SU-DHL-6 (cell line): ENCODE measurements at regions not wholly inside any gene's neighbourhood (a gene's known extent, or its start where the extent isn't known, plus 50 kb on each side); places are given as distances from the start of the nearest gene placed in this dataset.

ENCODE experiments used
- H2AFZ ChIP-seq: fragments of 200-600 bp; sonication (generic); 2 replicates; pipeline ENCODE4 v1.6.1; 2014; ENCODE audit warnings: low read depth, mild to moderate bottlenecking, moderate library complexity, mixed read lengths, antibody characterized with exemption, low read length; ENCODE audit not compliant: severe bottlenecking
- H3F3A ChIP-seq: fragments of 200-600 bp; shearing (Covaris generic); 2 replicates; pipeline ENCODE4 v1.6.0; 2016; ENCODE audit warnings: antibody characterized with exemption, mild to moderate bottlenecking; ENCODE audit not compliant: insufficient read depth
- H3K27ac ChIP-seq: fragments of 200-600 bp; sonication (generic); 2 replicates; pipeline ENCODE4 v1.5.1; 2016; ENCODE audit warnings: low read depth, mild to moderate bottlenecking, low read length, moderate library complexity, mixed read lengths
- H3K27me3 ChIP-seq: fragments of 200-600 bp; sonication (generic), shearing (Covaris generic); 2 replicates; pipeline ENCODE4 v1.6.0; 2014; ENCODE audit warnings: mild to moderate bottlenecking, low read length
- H3K36me3 ChIP-seq: fragments of 200-600 bp; sonication (generic); 2 replicates; pipeline ENCODE4 v1.6.1; 2014; ENCODE audit warnings: mild to moderate bottlenecking, low read length, mixed read lengths
- H3K4me2 ChIP-seq: fragments of 300-600, 200-600 bp; shearing (Covaris generic), sonication (generic); 2 replicates; pipeline ENCODE4 v1.6.0; 2014; ENCODE audit warnings: low read length, low read depth, mild to moderate bottlenecking; ENCODE audit not compliant: poor library complexity, severe bottlenecking
- H3K4me3 ChIP-seq: fragments of 200-600 bp; sonication (generic); 2 replicates; pipeline ENCODE4 v1.5.1; 2014; ENCODE audit warnings: antibody characterized with exemption, low read length, mild to moderate bottlenecking, mixed read lengths; ENCODE audit not compliant: insufficient read depth, poor library complexity, severe bottlenecking
- H3K79me2 ChIP-seq: fragments of 200-600 bp; sonication (generic); 2 replicates; pipeline ENCODE4 v1.6.1; 2014; ENCODE audit warnings: mild to moderate bottlenecking, low read length, moderate library complexity; ENCODE audit not compliant: insufficient read depth
- H3K9ac ChIP-seq: fragments of 200-600 bp; sonication (generic); 2 replicates; pipeline ENCODE4 v1.7.0; 2014; ENCODE audit warnings: mild to moderate bottlenecking, low read length
- H3K9me2 ChIP-seq: fragments of 200-600 bp; sonication (generic); replicated peaks from 2 replicates; pipeline ENCODE4 v1.6.1; 2014; ENCODE audit warnings: low read length; ENCODE audit not compliant: insufficient read depth
- H3K9me3 ChIP-seq: fragments of 200-600 bp; sonication (generic); 2 replicates; pipeline ENCODE4 v1.6.1; 2014; ENCODE audit warnings: low read length, mixed read lengths; ENCODE audit not compliant: insufficient read depth
- H4K20me1 ChIP-seq: fragments of 200-600 bp; sonication (generic); 2 replicates; pipeline ENCODE4 v1.6.1; 2014; ENCODE audit warnings: low read depth, mild to moderate bottlenecking, antibody characterized with exemption, low read length, moderate library complexity, mixed read lengths
- EZH2phosphoT487 ChIP-seq: fragments of 200-600 bp; sonication (generic), shearing (Covaris generic); conservative IDR thresholded peaks from 2 replicates; pipeline ENCODE4 v1.6.1; 2018; ENCODE audit warnings: mild to moderate bottlenecking, antibody characterized with exemption, low read length, moderate library complexity, mixed read lengths
- TF ChIP-seq, protein P1 (sequence below): fragments of 200-600 bp; sonication (generic); IDR thresholded peaks from one replicate; pipeline ENCODE4 v1.5.1; 2017; ENCODE audit warnings: antibody characterized with exemption, mild to moderate bottlenecking, low read length, moderate library complexity; ENCODE audit not compliant: insufficient read depth, poor library complexity, severe bottlenecking

DNA sequence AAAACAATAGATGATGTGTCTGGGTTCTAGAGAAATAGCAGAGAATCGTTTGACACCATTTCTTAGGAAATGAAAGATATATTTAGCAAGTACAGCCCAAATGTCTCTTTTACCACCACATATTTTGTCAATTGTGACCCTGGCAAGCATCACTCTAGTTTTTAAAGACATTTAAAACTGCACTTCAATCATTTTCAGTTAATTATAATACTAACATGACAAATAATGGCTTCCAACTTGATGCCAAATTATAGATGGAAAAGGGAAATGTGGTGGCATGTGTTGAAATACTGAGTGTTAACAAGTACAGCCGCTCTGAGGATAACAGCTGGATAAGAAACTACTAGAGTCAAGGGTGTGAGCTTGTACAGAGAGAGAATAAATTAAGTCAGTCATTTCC, 648.9 kb downstream of the FRK start:
- Histone ChIP-seq H3K36me3 (no peaks in the 10 kb centered on the region), H3F3A (no peaks in the 10 kb centered on the region), H3K9me2 (0 out of 2 replicates have a peak, but pooled peaks cover 4% of the 10 kb centered on the region), H4K20me1 (no peaks in the 10 kb centered on the region), H3K27me3 (no peaks in the 10 kb centered on the region), H3K4me3 (no peak overlapping the region), H3K9ac (no peak overlapping the region), H3K79me2 (no peaks in the 10 kb centered on the region), H3K27ac (no peak overlapping the region), H3K4me2 (no peak overlapping the region), H2AFZ (no peak overlapping the region), H3K9me3 (no peaks in the 10 kb centered on the region)
- TF ChIP-seq, protein P1, sequence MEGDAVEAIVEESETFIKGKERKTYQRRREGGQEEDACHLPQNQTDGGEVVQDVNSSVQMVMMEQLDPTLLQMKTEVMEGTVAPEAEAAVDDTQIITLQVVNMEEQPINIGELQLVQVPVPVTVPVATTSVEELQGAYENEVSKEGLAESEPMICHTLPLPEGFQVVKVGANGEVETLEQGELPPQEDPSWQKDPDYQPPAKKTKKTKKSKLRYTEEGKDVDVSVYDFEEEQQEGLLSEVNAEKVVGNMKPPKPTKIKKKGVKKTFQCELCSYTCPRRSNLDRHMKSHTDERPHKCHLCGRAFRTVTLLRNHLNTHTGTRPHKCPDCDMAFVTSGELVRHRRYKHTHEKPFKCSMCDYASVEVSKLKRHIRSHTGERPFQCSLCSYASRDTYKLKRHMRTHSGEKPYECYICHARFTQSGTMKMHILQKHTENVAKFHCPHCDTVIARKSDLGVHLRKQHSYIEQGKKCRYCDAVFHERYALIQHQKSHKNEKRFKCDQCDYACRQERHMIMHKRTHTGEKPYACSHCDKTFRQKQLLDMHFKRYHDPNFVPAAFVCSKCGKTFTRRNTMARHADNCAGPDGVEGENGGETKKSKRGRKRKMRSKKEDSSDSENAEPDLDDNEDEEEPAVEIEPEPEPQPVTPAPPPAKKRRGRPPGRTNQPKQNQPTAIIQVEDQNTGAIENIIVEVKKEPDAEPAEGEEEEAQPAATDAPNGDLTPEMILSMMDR, result no peak
- no peak for TF ChIP-seq EZH2phosphoT487

GRCh38 chr6:115404446-115404845, 656.2 kb downstream of the FRK start:
- H3K9me3 ChIP-seq, result no peaks in the 10 kb centered on the region
- TF ChIP-seq EZH2phosphoT487, result no peak
- TF ChIP-seq, protein P1, result no peak
- H3K4me2 ChIP-seq, result no peak overlapping the region
- no peaks in the 10 kb centered on the region for H3K27me3 ChIP-seq
- H3K36me3 ChIP-seq, result no peaks in the 10 kb centered on the region
- no peak overlapping the region for H3K4me3 ChIP-seq
- no peaks in the 10 kb centered on the region for H3F3A ChIP-seq
- no peaks in the 10 kb centered on the region for H3K9me2 ChIP-seq
- no peak overlapping the region for H2AFZ ChIP-seq
- no peak overlapping the region for H3K27ac ChIP-seq
- H3K9ac ChIP-seq, result no peak overlapping the region
- no peaks in the 10 kb centered on the region for H3K79me2 ChIP-seq
- H4K20me1 ChIP-seq, result no peaks in the 10 kb centered on the region

DNA sequence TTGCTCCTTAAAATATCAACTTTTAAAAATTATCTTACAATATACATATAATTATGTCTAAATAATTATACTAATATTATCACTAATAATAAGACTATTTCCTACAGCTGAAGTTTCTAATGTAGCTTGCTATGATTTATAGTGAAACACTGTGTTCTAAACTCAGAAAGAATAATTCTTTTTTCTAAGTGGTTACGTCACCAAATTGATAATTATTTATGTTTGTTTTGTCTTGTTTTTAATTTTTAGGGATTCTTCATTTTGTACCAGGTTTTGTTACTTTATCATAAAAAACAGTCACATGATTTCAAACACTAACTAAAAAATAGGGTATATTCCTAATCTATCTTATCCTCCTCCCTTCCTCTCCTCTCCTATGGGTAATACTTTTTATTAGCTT, 662.1 kb downstream of the FRK start:
- no peaks in the 10 kb centered on the region for H3K9me3 ChIP-seq
- no peak overlapping the region for H3K9ac ChIP-seq
- H3K79me2 ChIP-seq, result no peaks in the 10 kb centered on the region
- no peak overlapping the region for H3K4me3 ChIP-seq
- TF ChIP-seq, protein P1, result no peak
- no peak for TF ChIP-seq EZH2phosphoT487
- H3K4me2 ChIP-seq, result no peak overlapping the region
- H3K27me3 ChIP-seq, result no peaks in the 10 kb centered on the region
- no peak overlapping the region for H3K27ac ChIP-seq
- no peak overlapping the region for H2AFZ ChIP-seq
- no peaks in the 10 kb centered on the region for H4K20me1 ChIP-seq
- no peaks in the 10 kb centered on the region for H3K36me3 ChIP-seq
- H3K9me2 ChIP-seq, result no peaks in the 10 kb centered on the region
- no peaks in the 10 kb centered on the region for H3F3A ChIP-seq
